Stimulated activated CD8-positive, alpha-beta memory T cell treated with anti-CD3 and anti-CD28 coated beads, Interleukin-12 subunit alpha, Interleukin-12 subunit beta, amount 100 ng/mL, for 1 hour (primary cell): ENCODE measurements at regions not wholly inside any gene's neighbourhood (a gene's known extent, or its start where the extent isn't known, plus 50 kb on each side); places are given as distances from the start of the nearest gene placed in this dataset.

Source experiments
- DNase-seq: peaks from one replicate; pipeline ENCODE4 v3.0.0-alpha.2; 2020; ENCODE audit warnings: low read depth

DNA sequence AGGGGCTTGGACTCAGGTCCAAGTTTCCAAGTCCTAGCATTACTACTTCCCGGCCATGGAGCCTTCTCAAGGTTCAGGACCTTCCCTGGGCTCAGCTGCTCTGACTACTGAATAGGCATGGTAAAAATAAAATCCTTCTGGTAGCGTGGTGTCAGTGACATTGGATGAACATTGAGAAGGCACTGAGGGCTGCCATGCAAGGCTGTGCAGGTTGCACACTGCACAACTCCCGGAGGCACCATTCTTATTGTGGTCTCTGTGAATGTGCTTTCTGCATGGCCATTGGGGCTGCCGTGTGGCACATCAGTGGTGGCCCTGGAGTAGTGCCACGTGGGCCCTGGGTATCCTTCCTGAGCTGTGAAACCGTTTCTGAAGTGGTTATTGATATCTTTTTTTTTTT, 250.2 kb upstream of the CIBAR2 start:
- DNase-seq: no peak

DNA sequence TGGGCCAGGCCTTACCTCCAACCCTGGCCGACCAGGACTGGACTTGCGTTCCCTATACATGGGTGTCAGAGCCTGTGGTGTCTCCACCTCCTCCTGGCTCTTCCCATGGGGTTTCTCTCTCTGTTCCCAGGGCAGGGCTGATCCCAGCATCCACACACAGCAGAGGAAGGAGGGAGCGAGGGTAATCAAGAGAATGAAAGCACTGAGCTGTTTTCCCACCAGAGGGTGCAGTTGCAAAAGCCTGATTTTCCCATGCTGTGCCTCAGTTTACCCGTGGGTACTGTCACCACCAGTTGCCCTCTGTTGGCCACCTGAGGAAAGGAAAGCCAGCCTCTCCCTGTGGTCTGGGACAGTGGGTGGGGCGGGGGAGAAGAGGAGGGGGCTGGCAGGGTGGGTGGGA, 249.7 kb upstream of the GSE1 start:
- DNase-seq: no peak

DNA sequence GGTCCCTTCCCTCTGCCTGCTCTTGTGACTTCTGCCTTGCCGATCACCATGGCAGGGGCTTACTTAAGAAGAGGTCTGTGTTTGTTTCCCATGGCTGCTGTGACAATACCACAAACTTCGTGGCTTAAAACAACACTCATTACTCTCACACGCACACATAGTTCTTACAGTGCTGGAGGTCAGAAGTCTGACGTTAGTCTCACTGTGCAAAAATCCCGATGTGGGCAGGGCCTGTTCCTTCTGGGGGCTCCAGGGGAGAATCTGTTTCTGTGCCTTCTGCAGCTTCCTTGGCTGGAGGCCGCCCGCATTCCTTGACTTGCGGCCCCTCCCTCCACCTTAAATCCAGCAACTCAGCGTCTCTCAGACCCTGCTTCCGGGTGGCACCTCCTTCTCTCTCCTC, 249.2 kb upstream of the GSE1 start:
- DNase-seq: no peak

- DNase-seq: no peak
These were observed 248.6 kb upstream of the GSE1 start for GRCh38 chr16:85364323-85365040.

DNA sequence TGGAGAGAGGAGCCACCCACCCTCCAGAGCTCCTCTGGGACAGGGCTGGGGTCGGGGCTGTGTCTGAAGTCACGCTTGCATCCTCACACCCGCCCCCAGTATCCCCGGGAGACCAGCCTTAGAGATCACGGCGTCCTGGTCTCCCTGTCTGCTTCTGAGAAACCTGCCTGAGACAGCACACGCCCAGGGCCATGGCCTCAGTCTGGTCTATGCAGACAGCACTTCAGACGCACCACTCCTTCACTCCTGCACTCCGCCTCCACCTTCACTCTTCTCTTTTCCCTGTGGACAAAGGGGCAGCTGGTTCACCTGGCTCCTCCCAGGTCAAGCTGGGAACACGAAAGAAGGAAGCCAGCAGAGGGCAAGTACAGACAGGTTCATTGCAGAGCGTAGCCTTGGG, 248.0 kb upstream of the GSE1 start:
- DNase-seq: no peak

- DNase-seq: no peak
These were observed 246.9 kb upstream of the GSE1 start for GRCh38 chr16:85366031-85366763.

- no peak for DNase-seq
These were observed 245.6 kb upstream of the GSE1 start for GRCh38 chr16:85367485-85367884.

- no peak for DNase-seq
These were observed 244.1 kb upstream of the GSE1 start for GRCh38 chr16:85369060-85369459.

GRCh38 chr16:85369741-85370528, 243.2 kb upstream of the GSE1 start:
- peak; percentile 12 for DNase-seq

GRCh38 chr16:85370543-85370880, 242.6 kb upstream of the GSE1 start:
- no peak for DNase-seq

- no peak for DNase-seq
These were observed 242.1 kb upstream of the GSE1 start for GRCh38 chr16:85370881-85371651.

DNA sequence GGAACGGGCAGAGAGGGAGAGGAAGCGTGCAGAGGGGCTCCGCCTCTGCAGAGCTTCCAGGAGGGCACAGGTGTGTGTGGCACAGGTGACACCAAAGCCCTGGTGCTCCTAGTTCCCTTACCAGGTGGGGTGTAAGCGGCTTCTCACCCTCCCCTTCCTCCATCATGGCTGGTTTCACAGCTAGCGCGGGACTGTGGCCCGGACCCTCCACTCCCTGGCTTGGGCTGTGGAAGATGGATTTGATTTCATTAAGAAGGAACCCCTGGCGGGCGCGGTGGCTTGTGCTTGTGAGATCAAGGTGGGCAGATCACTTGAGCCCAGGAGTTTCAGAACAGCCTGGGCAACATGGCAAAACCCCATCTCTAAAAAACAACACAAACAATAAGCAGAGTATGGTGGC, 241.2 kb upstream of the GSE1 start:
- no peak for DNase-seq

DNA sequence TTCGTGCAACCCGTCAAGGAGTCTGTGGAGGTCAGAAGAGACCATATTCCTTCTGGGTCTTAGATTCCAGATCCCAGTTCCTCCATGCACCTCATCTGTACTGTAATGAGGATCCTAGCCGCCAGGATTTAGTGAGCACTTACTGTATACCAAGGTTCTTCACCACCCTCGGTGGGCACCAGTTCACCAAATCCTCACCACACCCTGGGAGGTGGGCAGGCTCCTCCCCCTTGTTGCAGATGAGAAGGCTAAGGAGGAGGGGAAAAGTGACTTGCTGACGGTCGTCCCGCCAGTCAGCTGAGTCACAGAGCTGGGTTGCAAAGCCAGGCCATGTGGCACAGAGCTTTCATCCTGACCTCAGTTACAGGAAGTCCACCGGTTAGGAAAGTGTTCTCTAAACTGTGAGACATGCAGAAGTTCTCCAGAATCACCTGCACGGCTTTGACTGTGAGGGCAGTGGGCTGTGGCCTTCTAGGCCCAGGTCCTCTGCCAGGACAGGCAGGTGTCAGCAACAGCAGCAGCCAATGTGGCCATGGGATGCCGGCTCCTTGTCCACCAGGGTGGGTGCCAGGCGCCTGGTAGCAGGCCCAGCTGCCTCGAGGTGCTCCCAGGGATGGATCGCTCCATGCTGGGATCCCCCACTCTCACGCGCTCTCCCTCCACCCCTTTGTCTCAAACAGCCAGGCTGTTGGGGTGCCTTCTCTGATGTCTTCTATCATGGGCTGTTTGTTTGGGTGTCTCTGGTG, 240.3 kb upstream of the GSE1 start:
- no peak for DNase-seq

DNA sequence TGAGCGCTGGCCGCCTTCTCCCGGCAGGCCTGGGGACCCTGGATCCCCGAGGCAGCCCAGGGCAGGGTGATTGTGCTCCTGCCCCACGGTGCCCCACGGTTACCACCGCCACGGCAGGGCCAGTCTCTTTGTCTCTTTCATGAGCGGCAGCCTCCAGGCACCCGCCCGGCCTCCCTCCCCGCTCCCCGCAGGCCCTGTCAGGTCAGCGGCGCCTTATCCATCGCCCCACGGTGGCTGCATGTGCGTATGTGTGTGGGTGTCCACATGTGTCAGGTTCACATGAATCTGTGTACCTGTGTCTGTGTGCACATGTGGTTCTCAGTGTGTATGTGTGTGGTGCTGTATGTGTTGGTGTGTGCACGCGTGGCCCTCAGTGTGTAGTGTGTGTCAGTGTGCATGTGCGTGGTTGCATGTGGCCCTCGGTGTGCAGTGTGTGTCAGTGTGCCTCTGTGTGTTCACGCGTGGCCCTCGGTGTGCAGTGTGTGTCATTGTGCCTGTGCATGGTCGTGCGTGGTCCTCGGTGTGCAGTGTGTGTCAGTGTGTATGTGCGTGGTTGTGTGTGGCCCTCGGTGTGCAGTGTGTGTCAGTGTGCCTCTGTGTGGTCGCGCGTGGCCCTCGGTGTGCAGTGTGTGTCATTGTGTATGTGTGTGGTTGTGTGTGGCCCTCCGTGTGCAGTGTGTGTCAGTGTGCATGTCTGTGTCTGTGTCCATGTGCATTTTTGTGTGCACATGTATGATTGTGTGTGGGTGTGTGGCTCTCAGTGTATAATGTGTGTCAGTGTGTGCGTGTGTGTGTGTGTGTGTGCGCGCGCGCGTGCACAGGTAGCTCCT, 239.2 kb upstream of the GSE1 start:
- DNase-seq: no peak

DNA sequence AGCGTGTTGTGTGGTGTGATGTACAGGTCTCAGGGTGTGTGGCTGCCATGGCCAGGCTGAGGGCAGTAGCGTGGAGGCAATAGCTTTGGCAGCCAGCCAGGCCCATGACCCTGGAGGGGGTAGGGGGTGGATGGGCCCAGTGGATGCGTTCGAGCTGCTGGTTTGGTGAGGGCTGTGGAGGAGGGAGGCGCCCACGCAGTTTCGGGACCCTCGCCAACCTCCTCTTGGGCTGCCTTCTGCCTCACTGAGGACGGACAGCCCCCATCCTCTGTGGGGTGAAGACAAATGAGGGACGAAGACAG, 238.6 kb upstream of the GSE1 start:
- no peak for DNase-seq

- no peak for DNase-seq
These were observed 237.8 kb upstream of the GSE1 start for GRCh38 chr16:85375282-85375681.

DNA sequence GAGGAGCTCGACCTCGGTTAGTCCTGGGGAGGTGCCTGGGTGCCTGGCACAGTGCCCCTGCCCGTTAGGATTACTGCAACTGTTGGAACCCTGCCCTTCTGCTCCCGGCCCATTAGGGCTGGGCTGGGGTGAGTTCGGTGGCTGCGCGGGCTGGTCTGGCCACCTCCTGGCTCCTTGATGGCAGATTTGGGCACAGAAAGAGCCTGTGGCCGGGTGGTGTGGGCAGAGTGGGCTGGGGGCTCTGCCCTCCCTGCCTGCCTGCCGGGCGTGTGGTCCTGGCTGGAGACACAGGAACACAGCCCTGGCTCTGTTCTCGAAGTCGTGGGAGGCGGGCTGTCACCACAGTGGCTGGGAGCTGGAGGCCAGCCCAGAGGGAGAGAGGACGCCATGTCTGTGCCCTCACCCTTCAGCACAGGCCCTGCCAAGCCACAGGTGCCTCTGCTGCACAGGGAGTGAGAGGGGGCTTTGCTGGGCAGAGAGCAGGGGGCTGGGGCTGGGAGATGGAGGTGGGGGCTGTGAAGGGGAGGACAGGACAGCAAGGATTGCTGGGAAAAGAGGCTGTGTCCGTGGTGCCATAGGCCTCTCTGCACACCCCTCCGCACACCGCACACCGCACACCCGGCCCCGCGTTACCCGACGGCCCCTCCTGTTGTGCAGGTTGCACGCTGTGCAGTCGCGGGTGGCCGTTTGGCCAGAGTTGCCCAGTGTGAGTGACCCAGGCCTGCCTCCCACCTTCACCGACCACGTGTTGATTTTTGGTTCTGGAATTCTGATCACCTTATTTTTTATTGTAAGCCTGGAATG, 236.6 kb upstream of the GSE1 start:
- DNase-seq: no peak

- no peak for DNase-seq
These were observed 235.6 kb upstream of the GSE1 start for GRCh38 chr16:85377388-85378144.
